Amniotic stem cell (primary cell): ENCODE measurements at regions not wholly inside any gene's neighbourhood (a gene's known extent, or its start where the extent isn't known, plus 50 kb on each side); places are given as distances from the start of the nearest gene placed in this dataset.

Source experiments
- DNase-seq: peaks from one replicate; lab custom pipeline; 2025; lab: John Stamatoyannopoulos, UW

- no peak for DNase-seq
Observed at GRCh38 chrX:21056622-21057021, 317.6 kb upstream of the CNKSR2 start.

GRCh38 chrX:21047034-21047455 is 327.2 kb upstream of the CNKSR2 start:
- no peak for DNase-seq

GRCh38 chrX:21014326-21014725 is 359.9 kb upstream of the CNKSR2 start:
- DNase-seq: no peak

- DNase-seq: no peak
Observed at GRCh38 chrX:21004835-21005234, 369.4 kb upstream of the CNKSR2 start.

GRCh38 chrX:20995829-20996228 is 378.4 kb upstream of the CNKSR2 start:
- no peak for DNase-seq

GRCh38 chrX:20989361-20989760 is 384.9 kb upstream of the CNKSR2 start:
- no peak for DNase-seq

GRCh38 chrX:20988804-20989203 is 385.4 kb upstream of the CNKSR2 start:
- DNase-seq: no peak

- DNase-seq: no peak
Observed at GRCh38 chrX:20988118-20988517, 386.1 kb upstream of the CNKSR2 start.

GRCh38 chrX:20980426-20980825 is 393.8 kb upstream of the CNKSR2 start:
- DNase-seq: no peak

GRCh38 chrX:20974326-20974725 is 399.9 kb upstream of the CNKSR2 start:
- DNase-seq: no peak

GRCh38 chrX:20973038-20973437 is 401.2 kb upstream of the CNKSR2 start:
- no peak for DNase-seq

- DNase-seq: no peak
Observed at GRCh38 chrX:20971250-20971649, 403.0 kb upstream of the CNKSR2 start.

- DNase-seq: no peak
Observed at GRCh38 chrX:20969565-20969964, 404.7 kb upstream of the CNKSR2 start.

GRCh38 chrX:20968996-20969395 is 405.2 kb upstream of the CNKSR2 start:
- DNase-seq: no peak

GRCh38 chrX:20967725-20968124 is 406.5 kb upstream of the CNKSR2 start:
- no peak for DNase-seq

- DNase-seq: no peak
Observed at GRCh38 chrX:20965270-20966044, 408.8 kb upstream of the CNKSR2 start.

GRCh38 chrX:20954014-20954413 is 420.2 kb upstream of the CNKSR2 start:
- no peak for DNase-seq

GRCh38 chrX:20952180-20952579 is 422.0 kb upstream of the CNKSR2 start:
- no peak for DNase-seq

GRCh38 chrX:20951016-20951810 is 423.0 kb upstream of the CNKSR2 start:
- no peak for DNase-seq

GRCh38 chrX:20947411-20947912 is 426.8 kb upstream of the CNKSR2 start:
- no peak for DNase-seq

GRCh38 chrX:20913760-20914159 is 460.5 kb upstream of the CNKSR2 start:
- no peak for DNase-seq

- no peak for DNase-seq
Observed at GRCh38 chrX:20906571-20906970, 467.6 kb upstream of the CNKSR2 start.

- no peak for DNase-seq
Observed at GRCh38 chrX:20884565-20884964, 489.7 kb upstream of the CNKSR2 start.
